Prostate gland (tissue), 2 donors: ENCODE measurements at regions not wholly inside any gene's neighbourhood (a gene's known extent, or its start where the extent isn't known, plus 50 kb on each side); places are given as distances from the start of the nearest gene placed in this dataset.
A peak's percentile ranks its signal among the peaks of the same experiment; 100 is the strongest.

Experiments
- CTCF ChIP-seq, 4 experiments: fragments of 200-600 bp in 2 of 4; fragments of 450-650 bp in 2 of 4; sonication (generic) in 2 of 4; IDR thresholded peaks; 1 replicate in 3 of 4; 2 replicates in 1 of 4; pipeline ENCODE4 v1.5.1; 2016 to 2019; ENCODE audit warnings: antibody characterized with exemption in 4 of 4, mild to moderate bottlenecking in 2 of 4, moderate library complexity in 2 of 4
- POLR2A ChIP-seq: fragments of 450-650 bp; IDR thresholded peaks from one replicate; pipeline ENCODE4 v1.6.1; 2016; ENCODE audit warnings: antibody characterized with exemption, mild to moderate bottlenecking
- POLR2AphosphoS5 ChIP-seq: sonication (generic); formaldehyde crosslinking; IDR thresholded peaks from one replicate; pipeline ENCODE4 v1.6.1; 2017; ENCODE audit warnings: antibody characterized with exemption

- TF ChIP-seq CTCF (IDR thresholded peaks at IDR 0.05) (no peak), POLR2AphosphoS5 (peak; percentile 70), POLR2A (no peak)
These were observed 67.5 kb upstream of the CXCL13 start for GRCh38 chr4:77538144-77538543.
